ACHN (cell line): ENCODE measurements at regions not wholly inside any gene's neighbourhood (a gene's known extent, or its start where the extent isn't known, plus 50 kb on each side); places are given as distances from the start of the nearest gene placed in this dataset.
A peak's percentile ranks its signal among the peaks of the same experiment; 100 is the strongest.

ENCODE experiments used
- DNase-seq: peaks from one replicate; pipeline ENCODE4 v3.0.0-alpha.2; 2015
- in situ Hi-C: cut with HindIII; loops from 2 replicates; pipeline ENCODE4 v1.10.0; 2017; ENCODE audit warnings: low sequenced_read_pairs, low pct_ligation_motif_present, low pct_unique_long_range_greater_than_20kb

- DNase-seq, result peak; percentile 3
- in situ Hi-C loops, result no loop called here
Measured at GRCh38 chr11:91921974-91922373, 302.6 kb upstream of the FAT3 start.

DNA sequence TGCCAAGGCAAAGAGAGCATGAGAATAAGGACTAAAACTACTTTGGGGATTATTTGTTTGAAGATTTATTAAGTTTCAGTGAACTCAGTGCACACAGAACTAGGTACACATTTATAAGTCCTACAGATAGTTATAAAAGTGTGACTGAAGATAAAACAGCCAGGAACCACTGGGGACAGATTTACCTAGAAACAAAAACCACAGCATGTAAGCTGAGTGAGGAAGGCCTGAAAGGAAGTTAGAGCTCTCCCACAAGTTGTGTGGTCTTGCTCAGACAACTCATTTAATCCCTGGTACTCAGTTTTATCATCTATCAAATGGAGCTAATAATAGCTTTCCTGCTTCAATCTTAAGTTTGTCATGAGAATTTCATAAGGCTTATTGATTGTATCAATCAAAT, 311.2 kb upstream of the FAT3 start:
- in situ Hi-C loops, result no loop called here
- no peak for DNase-seq

GRCh38 chr11:91912322-91912721, 312.3 kb upstream of the FAT3 start:
- in situ Hi-C loops, result no loop called here
- DNase-seq, result no peak

GRCh38 chr11:91906871-91907624, 317.6 kb upstream of the FAT3 start:
- DNase-seq, result no peak
- in situ Hi-C loops, result no loop called here

- no peak for DNase-seq
- in situ Hi-C loops, result no loop called here
Measured at GRCh38 chr11:91904792-91905785, 319.5 kb upstream of the FAT3 start.

DNA sequence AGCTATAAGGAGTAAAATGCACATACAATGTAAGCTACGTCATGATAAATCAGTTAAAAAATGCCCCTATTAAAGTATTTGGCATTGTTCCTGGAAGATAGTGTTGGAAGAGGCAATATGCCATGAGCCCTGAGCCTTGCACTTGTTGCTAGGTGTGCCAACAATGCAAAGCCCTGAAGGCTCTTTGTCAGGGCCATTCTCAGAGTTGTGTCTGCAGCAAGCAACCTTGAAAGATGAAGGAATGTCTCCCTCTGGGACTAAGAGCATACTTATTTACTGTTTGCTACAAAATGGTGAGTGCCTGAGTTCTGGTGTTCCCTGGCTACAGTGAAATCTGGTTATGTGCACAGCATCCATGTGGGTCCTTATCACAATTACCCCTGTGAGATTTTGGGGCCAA, 322.3 kb upstream of the FAT3 start:
- DNase-seq, result no peak
- in situ Hi-C loops, result no loop called here

DNA sequence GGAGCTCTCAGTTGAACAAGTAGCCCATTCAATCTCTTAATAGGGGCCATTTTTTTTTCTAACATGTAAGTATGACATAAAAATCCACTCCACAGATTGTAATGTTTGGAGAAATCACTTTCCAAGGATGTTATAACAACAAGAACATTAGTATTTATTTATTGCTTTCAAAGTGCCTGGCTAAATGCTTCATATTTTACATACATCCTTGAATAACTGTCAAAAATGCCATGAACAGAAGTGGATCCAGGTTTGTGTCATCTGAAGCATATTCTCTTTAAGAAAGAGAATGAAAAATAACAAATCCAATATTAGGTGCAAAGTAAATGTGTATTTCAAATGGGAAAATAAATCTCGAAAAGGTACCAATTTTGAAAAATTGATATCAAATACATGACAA, 344.0 kb upstream of the FAT3 start:
- no peak for DNase-seq
- in situ Hi-C loops, result no loop called here

DNA sequence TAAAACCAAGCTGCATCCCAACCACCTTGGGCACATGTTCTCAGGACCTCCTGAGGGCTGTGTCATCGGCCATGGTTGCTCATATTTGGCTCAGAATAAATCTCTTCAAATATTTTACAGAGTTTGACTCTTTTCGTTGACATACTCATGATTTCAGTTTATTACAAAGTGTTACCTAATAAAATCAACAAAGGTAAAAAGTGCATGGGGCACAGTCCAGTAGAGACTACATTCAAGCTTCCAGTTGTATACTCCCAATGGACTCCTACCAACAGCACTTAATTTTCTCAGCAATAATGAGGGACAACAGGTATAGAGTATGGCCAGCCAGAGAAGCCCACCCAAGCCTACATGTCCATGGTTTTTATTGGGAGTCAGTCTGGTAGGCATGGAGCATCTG, 347.9 kb upstream of the FAT3 start:
- no peak for DNase-seq
- in situ Hi-C loops, result no loop called here

DNA sequence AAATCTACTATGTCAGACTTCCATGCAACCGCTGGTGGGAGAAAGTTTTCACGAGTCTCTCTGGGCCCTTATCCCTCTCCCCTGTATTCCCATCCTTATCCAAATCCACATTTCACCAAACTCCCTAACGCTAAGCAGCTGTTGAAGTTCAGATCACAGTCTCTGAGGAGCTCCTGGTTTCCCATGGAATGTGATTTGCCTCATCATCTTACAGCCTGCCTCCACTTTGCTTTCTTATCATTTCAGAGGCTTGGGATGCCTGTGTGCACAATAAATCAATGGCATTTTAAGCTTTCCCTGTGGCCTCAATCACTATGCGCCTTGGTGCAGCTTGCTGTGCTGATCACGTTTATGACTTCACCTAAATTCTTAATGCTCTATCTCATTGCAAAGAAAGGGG, 352.4 kb upstream of the FAT3 start:
- in situ Hi-C loops, result no loop called here

GRCh38 chr11:91871791-91872190, 352.8 kb upstream of the FAT3 start:
- DNase-seq, result no peak
- in situ Hi-C loops, result no loop called here

More for the DNA sequence above, 352.4 kb upstream of the FAT3 start:
- DNase-seq, result no peak

- in situ Hi-C loops, result no loop called here
- no peak for DNase-seq
Measured at GRCh38 chr11:91871048-91871447, 353.6 kb upstream of the FAT3 start.

DNA sequence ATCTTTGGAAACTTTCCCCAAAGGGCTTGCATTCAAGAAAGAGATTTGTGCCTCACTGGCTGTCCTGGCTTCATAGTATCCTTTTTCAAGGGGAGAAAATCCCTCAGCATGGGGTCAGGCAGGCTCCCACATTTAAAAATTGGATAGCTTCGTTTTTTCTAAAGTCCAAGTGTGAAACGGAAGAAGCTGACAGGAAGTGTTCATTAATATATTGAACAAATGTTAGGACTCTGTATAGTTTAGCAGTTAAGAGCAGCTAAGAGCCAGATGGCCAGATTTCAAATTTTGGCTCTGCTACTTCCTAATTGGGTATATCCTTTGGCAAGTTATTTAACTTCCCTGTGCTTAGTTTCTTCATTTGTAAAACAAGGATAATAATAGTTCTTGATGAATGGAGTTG, 354.9 kb upstream of the FAT3 start:
- no peak for DNase-seq
- in situ Hi-C loops, result no loop called here

GRCh38 chr11:91866642-91867041, 358.0 kb upstream of the FAT3 start:
- in situ Hi-C loops, result no loop called here
- DNase-seq, result no peak

GRCh38 chr11:91860661-91861060, 364.0 kb upstream of the FAT3 start:
- no peak for DNase-seq
- in situ Hi-C loops, result no loop called here

GRCh38 chr11:91859666-91860065, 365.0 kb upstream of the FAT3 start:
- DNase-seq, result no peak
- in situ Hi-C loops, result no loop called here

- no peak for DNase-seq
- in situ Hi-C loops, result no loop called here
Measured at GRCh38 chr11:91857179-91857578, 367.4 kb upstream of the FAT3 start.

GRCh38 chr11:91854780-91855179, 369.8 kb upstream of the FAT3 start:
- in situ Hi-C loops, result no loop called here
- no peak for DNase-seq

GRCh38 chr11:91854171-91854570, 370.4 kb upstream of the FAT3 start:
- DNase-seq, result no peak
- in situ Hi-C loops, result no loop called here

DNA sequence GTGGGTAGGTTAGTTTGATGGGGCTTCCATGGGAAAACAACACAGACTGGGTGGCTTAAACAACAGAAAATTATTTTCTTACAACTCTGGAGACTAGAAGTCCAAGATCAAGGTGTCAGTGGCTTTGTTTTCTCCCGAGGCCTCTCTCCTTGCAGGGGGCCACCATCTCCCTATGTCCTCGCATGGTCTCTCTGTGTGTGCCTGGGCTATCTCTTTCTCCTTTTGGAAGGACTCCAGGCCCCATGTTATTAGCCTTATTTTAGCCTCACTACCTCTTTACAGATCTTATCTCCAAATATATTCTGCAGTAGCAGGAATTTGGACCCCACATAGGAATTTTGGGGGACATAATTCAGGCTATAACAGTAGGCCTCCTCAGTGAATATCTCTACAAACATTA, 372.7 kb upstream of the FAT3 start:
- in situ Hi-C loops, result no loop called here
- no peak for DNase-seq
